ENCODE measurements at regions not wholly inside any gene's neighbourhood (a gene's known extent, or its start where the extent isn't known, plus 50 kb on each side); places are given as distances from the start of the nearest gene placed in this dataset.

DNA sequence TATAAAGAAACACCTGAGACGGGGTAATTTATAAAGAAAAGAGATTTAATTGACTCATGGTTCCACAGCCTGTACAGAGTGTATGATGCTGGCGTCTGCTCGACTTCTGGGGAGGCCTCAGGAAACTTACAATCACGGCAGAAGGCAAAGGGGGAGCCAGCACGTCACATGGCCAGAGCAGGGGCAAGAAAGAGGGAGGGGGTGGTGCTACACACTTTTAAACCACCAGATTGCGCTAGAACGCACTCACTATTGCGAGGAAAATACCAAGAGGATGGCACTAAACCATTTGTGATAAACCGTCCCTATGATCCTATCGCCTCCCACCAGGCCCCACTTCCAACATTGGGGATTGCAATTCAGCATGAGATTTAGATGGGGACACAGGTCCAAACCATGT, 79.7 kb upstream of the CARD18 start:
- no peak for DNase-seq (ENCODE audit: low spot score)
- TF ChIP-seq, protein P1, sequence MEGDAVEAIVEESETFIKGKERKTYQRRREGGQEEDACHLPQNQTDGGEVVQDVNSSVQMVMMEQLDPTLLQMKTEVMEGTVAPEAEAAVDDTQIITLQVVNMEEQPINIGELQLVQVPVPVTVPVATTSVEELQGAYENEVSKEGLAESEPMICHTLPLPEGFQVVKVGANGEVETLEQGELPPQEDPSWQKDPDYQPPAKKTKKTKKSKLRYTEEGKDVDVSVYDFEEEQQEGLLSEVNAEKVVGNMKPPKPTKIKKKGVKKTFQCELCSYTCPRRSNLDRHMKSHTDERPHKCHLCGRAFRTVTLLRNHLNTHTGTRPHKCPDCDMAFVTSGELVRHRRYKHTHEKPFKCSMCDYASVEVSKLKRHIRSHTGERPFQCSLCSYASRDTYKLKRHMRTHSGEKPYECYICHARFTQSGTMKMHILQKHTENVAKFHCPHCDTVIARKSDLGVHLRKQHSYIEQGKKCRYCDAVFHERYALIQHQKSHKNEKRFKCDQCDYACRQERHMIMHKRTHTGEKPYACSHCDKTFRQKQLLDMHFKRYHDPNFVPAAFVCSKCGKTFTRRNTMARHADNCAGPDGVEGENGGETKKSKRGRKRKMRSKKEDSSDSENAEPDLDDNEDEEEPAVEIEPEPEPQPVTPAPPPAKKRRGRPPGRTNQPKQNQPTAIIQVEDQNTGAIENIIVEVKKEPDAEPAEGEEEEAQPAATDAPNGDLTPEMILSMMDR (IDR thresholded peaks at IDR 0.05; ENCODE audit: extremely low read depth, missing control alignments), result no peak

DNA sequence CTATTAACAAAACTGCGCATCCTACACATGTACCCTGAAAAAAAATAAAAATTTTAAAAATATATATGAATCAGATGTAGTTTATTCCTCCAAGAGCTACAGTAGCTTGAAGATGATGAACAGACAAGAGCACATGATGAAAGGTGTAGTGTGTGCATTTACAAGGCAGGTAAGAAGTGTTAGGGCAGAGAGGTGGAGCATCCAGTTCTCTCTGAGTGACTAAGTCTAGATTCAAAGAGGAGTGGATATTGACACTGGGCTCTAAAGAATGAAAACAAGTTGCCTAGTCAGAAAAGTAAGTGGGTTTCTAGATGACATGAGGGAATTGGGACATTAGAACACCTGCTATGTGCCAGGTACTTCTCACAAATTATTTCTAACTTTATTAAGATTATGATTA, 76.0 kb upstream of the CARD18 start:
- DNase-seq (ENCODE audit: low spot score), result no peak
- TF ChIP-seq, protein P1 (IDR thresholded peaks at IDR 0.05; ENCODE audit: extremely low read depth, missing control alignments), result no peak

DNA sequence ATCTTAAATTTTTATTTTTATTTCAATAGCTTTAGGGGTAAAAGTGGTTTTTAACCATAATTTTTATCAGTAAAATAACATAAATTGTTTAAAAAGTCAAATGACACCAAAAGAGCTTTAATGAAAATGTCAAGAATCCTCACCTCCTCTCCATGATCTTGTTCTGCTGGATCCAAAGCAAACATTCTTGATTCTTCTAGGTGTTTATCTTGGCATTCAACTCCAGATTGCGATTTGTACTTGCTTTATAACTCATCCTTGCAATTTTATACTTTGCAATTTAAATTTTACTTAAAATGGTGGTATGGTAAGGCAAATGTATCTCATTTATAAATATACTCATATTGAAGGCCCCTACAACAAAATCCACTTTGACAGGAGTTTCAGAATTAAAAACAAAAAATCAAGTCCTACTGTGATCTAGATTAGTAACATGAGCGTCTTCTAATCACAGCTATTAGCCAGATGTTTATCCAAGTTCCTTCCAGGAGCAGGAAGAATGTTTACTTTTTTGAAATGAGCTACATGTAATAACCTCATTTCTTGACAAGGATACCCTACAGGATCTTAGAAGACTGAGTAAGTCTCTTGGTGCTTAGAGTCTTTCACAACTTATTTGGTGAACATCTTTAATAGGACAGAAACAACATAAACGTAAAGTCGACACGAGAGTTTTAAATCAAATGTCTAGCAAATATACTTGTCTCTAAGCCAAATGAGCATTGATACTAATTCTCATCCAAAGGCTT, 72.4 kb upstream of the CARD18 start:
- TF ChIP-seq, protein P1 (IDR thresholded peaks at IDR 0.05; ENCODE audit: extremely low read depth, missing control alignments), result no peak

DNA sequence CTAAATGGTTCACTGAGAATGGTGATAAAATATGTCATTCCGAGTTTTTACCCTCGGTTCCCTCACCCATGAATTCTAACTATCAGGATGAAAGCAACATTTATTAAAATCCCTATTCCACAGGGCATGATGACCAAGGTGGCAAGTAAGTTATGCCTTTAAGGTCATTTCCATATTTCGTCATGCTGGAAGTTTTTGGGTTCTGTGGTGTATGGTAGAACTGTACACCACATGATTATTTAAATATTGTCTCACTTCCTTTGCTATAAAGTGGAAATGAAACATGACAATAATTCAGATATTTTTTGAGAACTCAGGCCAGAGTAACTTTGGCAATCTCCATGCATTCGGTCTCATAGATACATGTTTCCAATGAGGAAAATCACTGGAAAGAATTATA, 68.5 kb upstream of the CARD18 start:
- TF ChIP-seq, protein P1 (IDR thresholded peaks at IDR 0.05; ENCODE audit: extremely low read depth, missing control alignments), result no peak
- DNase-seq (ENCODE audit: low spot score), result no peak

More for the DNA sequence above, 72.4 kb upstream of the CARD18 start:
- no peak for DNase-seq (ENCODE audit: low spot score)

DNA sequence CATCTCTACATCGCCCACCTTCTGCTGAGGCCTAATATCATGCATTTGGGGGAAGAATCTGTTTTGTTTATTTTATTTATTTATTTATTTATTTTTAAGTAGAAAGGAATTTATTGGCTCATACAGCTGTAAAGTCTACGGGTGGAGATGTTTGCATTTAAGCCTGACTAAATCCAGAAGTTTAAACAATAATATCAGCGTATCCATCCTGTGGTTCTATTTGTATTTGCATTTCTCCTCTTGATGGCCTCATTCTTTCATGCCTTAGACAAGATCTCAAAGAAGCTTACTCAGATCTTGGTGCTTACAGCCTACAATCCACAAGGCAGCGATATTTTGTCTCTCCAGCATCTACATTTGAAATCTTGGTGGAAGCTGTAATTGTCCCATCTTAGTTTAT, 67.1 kb upstream of the CARD18 start:
- no peak for DNase-seq (ENCODE audit: low spot score)
- TF ChIP-seq, protein P1 (IDR thresholded peaks at IDR 0.05; ENCODE audit: extremely low read depth, missing control alignments), result no peak

DNA sequence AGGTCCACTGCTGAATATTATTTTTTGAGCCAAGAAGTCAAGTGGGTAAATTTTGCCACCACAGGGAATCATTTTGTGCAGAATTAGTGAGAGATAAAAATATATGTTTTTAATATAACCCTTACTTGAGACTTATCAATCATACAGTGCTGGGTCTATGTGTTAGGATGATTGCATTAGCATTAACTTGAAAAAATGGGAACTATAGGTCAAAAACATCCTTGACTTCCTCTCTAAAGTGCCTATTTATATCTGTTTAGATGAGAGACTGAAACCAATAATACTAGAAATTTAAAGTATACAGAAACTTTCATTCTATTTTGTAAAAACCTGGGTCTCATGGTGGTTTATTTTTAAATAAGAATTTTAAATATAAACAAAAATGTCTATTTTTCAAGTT, 65.1 kb upstream of the CARD18 start:
- DNase-seq (ENCODE audit: low spot score), result no peak
- TF ChIP-seq, protein P1 (IDR thresholded peaks at IDR 0.05; ENCODE audit: extremely low read depth, missing control alignments), result no peak

DNA sequence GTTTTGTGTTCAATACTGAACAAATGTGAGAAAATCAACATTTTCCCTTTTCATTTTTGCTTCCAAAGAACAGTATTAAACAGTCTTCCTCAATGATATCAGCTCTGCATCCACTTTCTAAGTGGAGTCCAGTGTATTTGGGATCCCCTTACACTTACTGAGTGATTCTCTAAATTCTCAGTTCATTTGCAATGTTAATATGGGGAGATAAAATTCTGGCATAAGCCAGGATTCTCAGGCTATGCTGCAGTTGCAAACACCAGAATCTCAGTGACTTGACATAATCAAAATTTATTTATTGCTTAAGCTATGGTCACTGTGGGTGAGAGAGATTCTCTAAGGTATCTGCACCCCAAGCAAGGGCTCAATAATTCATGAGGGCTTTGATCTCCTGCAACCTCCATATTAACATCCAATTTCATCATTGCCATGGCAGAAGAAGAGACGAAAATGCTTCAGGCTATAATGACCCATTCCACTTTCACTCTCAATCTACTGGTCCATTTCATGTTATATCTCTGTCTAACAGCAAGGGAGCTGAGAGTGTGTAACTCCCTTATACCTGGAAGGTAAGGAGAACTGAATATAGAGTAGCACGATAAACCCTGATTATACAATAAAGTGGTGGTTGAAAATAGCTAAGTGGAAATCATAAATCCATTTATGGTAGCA, 64.1 kb upstream of the CARD18 start:
- no peak for DNase-seq (ENCODE audit: low spot score)
- TF ChIP-seq, protein P1 (IDR thresholded peaks at IDR 0.05; ENCODE audit: extremely low read depth, missing control alignments), result no peak

All from GM20000 (cell line).